ENCODE measurements at regions not wholly inside any gene's neighbourhood (a gene's known extent, or its start where the extent isn't known, plus 50 kb on each side); places are given as distances from the start of the nearest gene placed in this dataset.

DNA sequence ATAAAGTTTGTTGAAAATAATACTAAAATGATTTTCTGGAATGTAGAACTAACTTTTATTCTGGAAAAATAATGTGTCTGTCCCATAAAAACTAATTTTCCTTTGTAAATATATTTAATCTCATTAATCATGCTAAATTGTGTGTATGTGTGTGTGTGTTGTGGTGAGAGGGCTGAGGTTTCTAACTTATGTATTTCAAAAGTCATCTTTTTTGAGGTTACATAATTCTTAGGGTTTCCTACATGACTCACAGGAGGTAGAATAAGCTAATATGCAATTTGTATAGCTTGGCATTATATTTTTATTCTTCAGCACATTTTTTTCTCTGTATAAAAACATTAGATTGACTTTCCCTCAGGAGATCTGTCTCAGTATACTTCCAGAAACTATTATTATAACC, 64.1 kb upstream of the CLVS2 start:
- TF ChIP-seq, protein P1, sequence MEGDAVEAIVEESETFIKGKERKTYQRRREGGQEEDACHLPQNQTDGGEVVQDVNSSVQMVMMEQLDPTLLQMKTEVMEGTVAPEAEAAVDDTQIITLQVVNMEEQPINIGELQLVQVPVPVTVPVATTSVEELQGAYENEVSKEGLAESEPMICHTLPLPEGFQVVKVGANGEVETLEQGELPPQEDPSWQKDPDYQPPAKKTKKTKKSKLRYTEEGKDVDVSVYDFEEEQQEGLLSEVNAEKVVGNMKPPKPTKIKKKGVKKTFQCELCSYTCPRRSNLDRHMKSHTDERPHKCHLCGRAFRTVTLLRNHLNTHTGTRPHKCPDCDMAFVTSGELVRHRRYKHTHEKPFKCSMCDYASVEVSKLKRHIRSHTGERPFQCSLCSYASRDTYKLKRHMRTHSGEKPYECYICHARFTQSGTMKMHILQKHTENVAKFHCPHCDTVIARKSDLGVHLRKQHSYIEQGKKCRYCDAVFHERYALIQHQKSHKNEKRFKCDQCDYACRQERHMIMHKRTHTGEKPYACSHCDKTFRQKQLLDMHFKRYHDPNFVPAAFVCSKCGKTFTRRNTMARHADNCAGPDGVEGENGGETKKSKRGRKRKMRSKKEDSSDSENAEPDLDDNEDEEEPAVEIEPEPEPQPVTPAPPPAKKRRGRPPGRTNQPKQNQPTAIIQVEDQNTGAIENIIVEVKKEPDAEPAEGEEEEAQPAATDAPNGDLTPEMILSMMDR (optimal IDR thresholded peaks at IDR 0.05 in 1 of 3, IDR thresholded peaks at IDR 0.05 in 1 of 3, conservative IDR thresholded peaks at IDR 0.05 in 1 of 3; ENCODE audit: extremely low read depth in 1 of 3, insufficient read depth in 2 of 3, low read length in 3 of 3) = no peak
- no peak for TF ChIP-seq EZH2 (IDR thresholded peaks at IDR 0.05; ENCODE audit: low read length)

Data from keratinocyte (primary cell).